B cell (primary cell): ENCODE measurements at regions not wholly inside any gene's neighbourhood (a gene's known extent, or its start where the extent isn't known, plus 50 kb on each side); places are given as distances from the start of the nearest gene placed in this dataset.

Experiments
- ATAC-seq: fragments of 200-7000 bp; cut with Tn5 transposase; one replicate; pipeline ENCODE4 v1.10.0; 2021; ENCODE audit warnings: low read depth, mild to moderate bottlenecking, moderate number of reproducible peaks, moderate library complexity
- CTCF ChIA-PET: fragments of 350-600 bp; sonication (Branson Sonifier 250); formaldehyde crosslinking; loops from one replicate; lab custom pipeline; 2021; ENCODE audit warnings: antibody characterized with exemption, inconsistent platforms; lab: Charles Lee
- POLR2A ChIA-PET: fragments of 350-600 bp; sonication (Branson Sonifier 250); formaldehyde crosslinking; loops from one replicate; lab custom pipeline; 2021; ENCODE audit warnings: antibody characterized with exemption; lab: Charles Lee
- DNase-seq: peaks from one replicate; pipeline ENCODE4 v3.0.0; 2013
- H2AFZ ChIP-seq: 2 replicates; pipeline ENCODE4 v1.6.1; 2012; ENCODE audit warnings: mild to moderate bottlenecking, low read depth, low read length; ENCODE audit not compliant: insufficient read depth, poor library complexity, severe bottlenecking
- H3K27ac ChIP-seq, 2 donors: 1 replicate in 1 of 2; 2 replicates in 1 of 2; pipeline ENCODE4 v1.5.1; 2012 to 2013; ENCODE audit warnings: low read length in 2 of 2, mild to moderate bottlenecking in 2 of 2, moderate library complexity in 1 of 2
- H3K27me3 ChIP-seq, 4 experiments: fragments of 200-600 bp in 1 of 4; sonication (generic) in 1 of 4; replicated peaks in 1 of 4; 1 replicate in 2 of 4; 2 replicates in 2 of 4; pipeline versions ENCODE4 v1.6.1 to v1.7.0; 2013 to 2016; ENCODE audit warnings: low read length in 3 of 4, mild to moderate bottlenecking in 2 of 4, mixed read lengths in 1 of 4, moderate library complexity in 1 of 4; ENCODE audit not compliant: insufficient read depth in 4 of 4, control insufficient read depth in 3 of 4; ENCODE audit errors: control extremely low read depth in 1 of 4
- H3K36me3 ChIP-seq, 2 experiments: replicated peaks in 1 of 2; 1 replicate in 1 of 2; 2 replicates in 1 of 2; pipeline versions ENCODE4 v1.6.1 to v1.7.1; 2013; ENCODE audit warnings: low read length in 1 of 2; ENCODE audit not compliant: insufficient read depth in 2 of 2, control insufficient read depth in 1 of 2; ENCODE audit errors: control extremely low read depth in 1 of 2, extremely low read depth in 1 of 2
- H3K4me1 ChIP-seq, 2 donors: fragments of 200-600 bp in 1 of 2; sonication (generic) in 1 of 2; 1 replicate in 1 of 2; 2 replicates in 1 of 2; pipeline versions ENCODE4 v1.5.1 to v1.6.1; 2013 to 2017; ENCODE audit warnings: low read length in 2 of 2; ENCODE audit not compliant: control insufficient read depth in 2 of 2, insufficient read depth in 2 of 2
- H3K4me2 ChIP-seq: replicated peaks from 2 replicates; pipeline ENCODE3; 2012; ENCODE audit warnings: mild to moderate bottlenecking, low read depth, low read length; ENCODE audit not compliant: poor library complexity, severe bottlenecking
- H3K4me3 ChIP-seq, 5 experiments: fragments of 200-600 bp in 1 of 5; sonication (generic) in 1 of 5; 1 replicate in 3 of 5; 2 replicates in 2 of 5; pipeline versions ENCODE4 v1.5.1 to v1.7.0; 2011 to 2016; ENCODE audit warnings: low read length in 4 of 5, mild to moderate bottlenecking in 4 of 5, low read depth in 2 of 5, control low read depth in 1 of 5, moderate library complexity in 1 of 5; ENCODE audit not compliant: insufficient read depth in 1 of 5; ENCODE audit errors: control extremely low read depth in 1 of 5, extremely low read depth in 1 of 5
- H3K79me2 ChIP-seq: fragments of 200-600 bp; sonication (generic); one replicate; pipeline ENCODE4 v1.6.0; 2016; ENCODE audit warnings: low read length; ENCODE audit not compliant: control insufficient read depth, insufficient read depth
- H3K9ac ChIP-seq: fragments of 200-600 bp; sonication (generic); 2 replicates; pipeline ENCODE4 v1.6.1; 2017; ENCODE audit warnings: mild to moderate bottlenecking, low read length, moderate library complexity
- H3K9me3 ChIP-seq, 3 donors: one replicate each; pipeline versions ENCODE4 v1.6.1 to v1.7.1; 2013; ENCODE audit warnings: low read length in 2 of 3; ENCODE audit not compliant: control insufficient read depth in 2 of 3, insufficient read depth in 1 of 3; ENCODE audit errors: control extremely low read depth in 1 of 3
- H4K20me1 ChIP-seq: 2 replicates; pipeline ENCODE4 v1.6.0; 2012; ENCODE audit warnings: mild to moderate bottlenecking, low read length; ENCODE audit not compliant: insufficient read depth, control insufficient read depth, poor library complexity, severe bottlenecking
- H3K27ac Mint-ChIP-seq: one replicate; pipeline ENCODE4 v1.8.0; 2021; ENCODE audit warnings: mixed read lengths
- H3K27me3 Mint-ChIP-seq: one replicate; pipeline ENCODE4 v1.8.0; 2021; ENCODE audit warnings: mixed read lengths
- H3K4me1 Mint-ChIP-seq: one replicate; pipeline ENCODE4 v1.8.0; 2021; ENCODE audit warnings: mixed read lengths
- H3K4me3 Mint-ChIP-seq: one replicate; pipeline ENCODE4 v1.8.0; 2021; ENCODE audit warnings: mixed read lengths
- H3K9me3 Mint-ChIP-seq: one replicate; pipeline ENCODE4 v1.8.0; 2022; ENCODE audit warnings: mixed read lengths; ENCODE audit not compliant: insufficient read depth
- CTCF ChIP-seq: fragments of 200-600 bp; IDR thresholded peaks from one replicate; pipeline ENCODE4 v1.8.0; 2022; ENCODE audit warnings: antibody characterized with exemption, mild to moderate bottlenecking
- EZH2 ChIP-seq: IDR thresholded peaks from 2 replicates; pipeline ENCODE4 v1.6.1; 2012; ENCODE audit warnings: borderline replicate concordance, low read depth, mild to moderate bottlenecking, moderate library complexity, low read length; ENCODE audit not compliant: insufficient read depth, poor library complexity, severe bottlenecking
- WGBS: methylation state at CpG from one replicate; pipeline ENCODE4 v1.1.5; 2013; ENCODE audit warnings: missing lambda C conversion rate; ENCODE audit not compliant: insufficient coverage; 5-methylcytosine and 5-hydroxymethylcytosine counted together
- intact Hi-C: fragments of 100-400 bp; cut with micrococcal nuclease; formaldehyde crosslinking; loops from one replicate; pipeline ENCODE4 v1.10.0; 2022

DNA sequence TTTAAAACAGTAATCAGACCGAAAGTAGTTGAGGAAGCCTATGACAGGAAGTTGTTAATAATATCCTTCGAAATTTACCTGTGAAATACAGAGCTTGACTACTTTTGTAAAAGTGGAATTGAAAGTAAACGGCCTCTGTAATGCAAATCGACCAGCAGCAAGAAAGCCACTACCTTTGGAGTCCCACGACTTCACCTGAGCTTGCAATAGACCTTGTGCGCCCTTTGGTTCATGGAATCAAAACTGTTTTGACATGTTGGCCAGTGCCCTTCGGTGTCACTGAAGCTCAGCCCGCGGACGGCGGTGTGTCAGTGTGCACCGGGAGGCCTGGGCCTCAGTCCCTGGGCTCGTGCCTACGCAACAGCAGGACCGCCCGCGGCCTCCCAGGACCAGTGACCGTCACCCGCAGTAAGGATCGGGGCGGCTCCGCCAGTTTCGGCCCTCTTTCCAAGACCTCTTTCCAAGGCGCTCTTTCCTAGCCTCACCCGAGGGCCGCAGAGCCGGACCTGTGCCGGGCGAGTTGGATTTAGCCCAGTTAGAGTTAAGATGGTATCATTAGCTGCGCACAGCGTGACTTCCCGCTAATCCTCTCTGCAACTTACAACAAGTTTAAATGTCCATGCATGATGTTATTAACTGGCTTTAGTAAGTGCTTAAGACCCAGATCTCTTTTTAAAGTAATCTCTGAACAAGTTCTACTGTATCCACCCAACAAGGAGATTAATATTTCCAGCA, 223.3 kb downstream of the MEF2C start:
- peak; percentile 17 for ATAC-seq
- peak overlapping the region; percentile 40 for H3K4me3 Mint-ChIP-seq

More for the DNA sequence above, 223.3 kb downstream of the MEF2C start:
- intact Hi-C loops, result loop anchor here (2.0 kb wide), 2 partner anchors 15 to 31 kb away; no protein-coding TSS in a partner anchor
- peak; percentile 67 for DNase-seq
- Mint-ChIP-seq H3K27ac (no peak overlapping the region), H3K27me3 (peaks cover 65% of the 10 kb centered on the region), H3K4me1 (peaks cover 14% of the 10 kb centered on the region), H3K9me3 (peaks cover 10% of the 10 kb centered on the region)
- H3K36me3 ChIP-seq, result no peaks in the 10 kb centered on the region
- peak overlapping the region; percentile 61 for H3K4me2 ChIP-seq
- no peak overlapping the region for H2AFZ ChIP-seq
- TF ChIP-seq EZH2 (no peak), CTCF (no peak)
- ChIA-PET CTCF (interaction anchor here (1.1 to 2.8 kb wide), 4 partner anchors 9 to 31 kb away, joined by 3 to 26 read pairs (median 5); no protein-coding TSS in a partner anchor), POLR2A (interaction anchor here (0.7 kb wide), 1 partner anchor 833 kb away, joined by 3 read pairs; no protein-coding TSS in a partner anchor)
- H3K27ac ChIP-seq, result no peak overlapping the region
- peak overlapping the region in 3 of 5 experiments; percentile 1 to 36 (median 8) for H3K4me3 ChIP-seq
- peaks cover 19 to 29% (median 20%) of the 10 kb centered on the region in 3 donors for H3K9me3 ChIP-seq
- peaks cover 8 to 70% (median 51%) of the 10 kb centered on the region in 4 experiments for H3K27me3 ChIP-seq
- H3K79me2 ChIP-seq, result no peaks in the 10 kb centered on the region
- 17% methylated on average over 26 of the region's 32 CpGs for WGBS
- peaks cover 20 to 21% of the 10 kb centered on the region in 2 donors for H3K4me1 ChIP-seq
- H3K9ac ChIP-seq, result peak overlapping the region; percentile 5
- no peaks in the 10 kb centered on the region for H4K20me1 ChIP-seq
